OCI-LY1 (cell line): ENCODE measurements at regions not wholly inside any gene's neighbourhood (a gene's known extent, or its start where the extent isn't known, plus 50 kb on each side); places are given as distances from the start of the nearest gene placed in this dataset.

Experiments
- CTCF ChIP-seq: fragments of 200-600 bp; sonication (generic), shearing (Covaris generic); IDR thresholded peaks from 2 replicates; pipeline ENCODE4 v1.5.1; 2017; ENCODE audit warnings: mild to moderate bottlenecking, antibody characterized with exemption, low read length, moderate library complexity, mixed read lengths
- EZH2 ChIP-seq: fragments of 200-600 bp; sonication (generic), shearing (Covaris generic); IDR thresholded peaks from 2 replicates; pipeline ENCODE4 v1.8.0; 2017; ENCODE audit warnings: borderline replicate concordance, mixed run types, mild to moderate bottlenecking, antibody characterized with exemption, low read length, moderate library complexity, mixed read lengths

DNA sequence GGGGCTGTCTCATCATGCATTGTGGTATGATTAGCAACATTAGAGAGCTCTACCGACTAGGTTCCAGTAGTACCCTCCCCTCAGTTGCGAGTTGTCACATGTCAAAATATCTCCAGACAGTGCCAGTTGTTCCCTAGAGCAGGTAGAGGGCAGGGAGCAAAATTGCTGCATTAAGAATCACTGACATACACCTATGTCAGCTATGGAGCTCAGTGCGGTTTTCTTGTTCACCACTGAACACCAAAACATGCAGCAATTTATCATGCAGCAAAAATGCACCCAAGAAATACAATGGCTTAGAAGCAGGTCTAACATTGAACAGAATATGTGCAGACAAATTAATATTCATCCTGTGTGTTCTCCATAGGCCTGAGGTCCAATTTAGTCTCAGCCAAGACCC, 186.9 kb upstream of the STARD13 start:
- TF ChIP-seq CTCF, result no peak
- TF ChIP-seq EZH2, result no peak
